GM10266 (cell line): ENCODE measurements at regions not wholly inside any gene's neighbourhood (a gene's known extent, or its start where the extent isn't known, plus 50 kb on each side); places are given as distances from the start of the nearest gene placed in this dataset.

ENCODE experiments used
- DNase-seq: peaks from one replicate; pipeline ENCODE4 v3.0.0; 2012; ENCODE audit errors: extremely low spot score
- CTCF ChIP-seq: IDR thresholded peaks from 2 replicates; pipeline ENCODE4 v1.5.1; 2012; ENCODE audit warnings: mild to moderate bottlenecking, low read depth; ENCODE audit not compliant: control insufficient read depth, insufficient read depth; ENCODE audit errors: missing control alignments

GRCh38 chr4:79088946-79089691 is 149.9 kb upstream of the PAQR3 start:
- no peak for TF ChIP-seq CTCF
- no peak for DNase-seq

- no peak for DNase-seq
- TF ChIP-seq CTCF, result no peak
Measured at GRCh38 chr4:79087071-79087470, 147.8 kb upstream of the PAQR3 start.

GRCh38 chr4:79083406-79084010 is 144.3 kb upstream of the PAQR3 start:
- no peak for TF ChIP-seq CTCF
- DNase-seq, result no peak

- no peak for DNase-seq
- TF ChIP-seq CTCF, result no peak
Measured at GRCh38 chr4:79082997-79083396, 143.8 kb upstream of the PAQR3 start.

- no peak for TF ChIP-seq CTCF
- DNase-seq, result no peak
Measured at GRCh38 chr4:79081973-79082372, 142.7 kb upstream of the PAQR3 start.

- DNase-seq, result no peak
- no peak for TF ChIP-seq CTCF
Measured at GRCh38 chr4:79078339-79078738, 139.1 kb upstream of the PAQR3 start.

- DNase-seq, result no peak
- TF ChIP-seq CTCF, result no peak
Measured at GRCh38 chr4:79074040-79074439, 134.8 kb upstream of the PAQR3 start.
